ENCODE measurements at regions not wholly inside any gene's neighbourhood (a gene's known extent, or its start where the extent isn't known, plus 50 kb on each side); places are given as distances from the start of the nearest gene placed in this dataset.
"Not testable (repeated sequence)": the region's sequence is repeated elsewhere in the genome, so short reads cannot be mapped to it uniquely, and the experiment has no call there.

DNA sequence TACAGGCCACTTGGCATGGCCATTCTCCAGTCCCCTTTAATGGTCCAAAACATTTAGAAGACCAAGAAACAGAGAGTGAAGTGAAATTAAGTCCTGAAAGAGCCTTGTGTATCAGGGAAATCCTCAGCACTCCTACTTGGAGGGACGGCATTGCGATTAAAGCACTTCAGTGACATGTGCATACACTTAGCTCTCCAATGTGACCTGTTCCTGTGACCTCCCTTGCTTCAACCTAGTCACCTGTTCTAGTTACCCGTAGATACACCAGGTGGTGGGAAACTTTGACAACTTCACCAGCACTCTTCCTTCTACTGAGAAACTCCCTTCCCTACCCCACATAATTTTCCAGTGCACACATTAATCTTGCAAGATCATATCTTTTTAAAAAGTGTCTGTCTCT, 785.3 kb downstream of the TTLL7 start:
- H3K27me3 ChIP-seq; DNase-seq; intact Hi-C loops (cut with DNase I); H3K4me3 ChIP-seq; H3K4me1 ChIP-seq; H3K9me3 ChIP-seq; H3K27ac ChIP-seq; H3K36me3 ChIP-seq: not testable (repeated sequence)
- 81 to 85% methylated on average over 3 of the region's 3 CpGs for WGBS, 2 donors

DNA sequence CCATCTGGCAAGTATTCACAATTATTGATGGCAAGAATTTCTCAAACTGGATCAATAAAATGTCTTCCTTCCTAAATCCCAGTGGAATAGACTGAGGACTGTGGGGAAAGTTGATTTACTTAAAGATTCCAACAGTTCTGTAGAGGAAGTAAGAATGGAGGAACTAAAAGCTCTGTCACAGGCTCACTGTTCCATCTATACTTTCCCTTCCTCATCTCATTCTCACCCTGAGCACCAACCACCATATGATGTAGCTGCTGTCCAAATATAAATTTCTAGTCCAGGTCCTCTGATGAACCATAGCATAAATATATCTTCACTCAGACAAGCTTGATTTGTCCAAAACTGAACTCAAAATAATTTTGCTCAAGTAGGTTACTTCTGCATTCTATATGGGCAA, 786.9 kb downstream of the TTLL7 start:
- H3K27ac ChIP-seq; H3K4me3 ChIP-seq; H3K27me3 ChIP-seq; intact Hi-C loops (cut with DNase I); H3K36me3 ChIP-seq; DNase-seq; H3K9me3 ChIP-seq; H3K4me1 ChIP-seq: not testable (repeated sequence)

DNA sequence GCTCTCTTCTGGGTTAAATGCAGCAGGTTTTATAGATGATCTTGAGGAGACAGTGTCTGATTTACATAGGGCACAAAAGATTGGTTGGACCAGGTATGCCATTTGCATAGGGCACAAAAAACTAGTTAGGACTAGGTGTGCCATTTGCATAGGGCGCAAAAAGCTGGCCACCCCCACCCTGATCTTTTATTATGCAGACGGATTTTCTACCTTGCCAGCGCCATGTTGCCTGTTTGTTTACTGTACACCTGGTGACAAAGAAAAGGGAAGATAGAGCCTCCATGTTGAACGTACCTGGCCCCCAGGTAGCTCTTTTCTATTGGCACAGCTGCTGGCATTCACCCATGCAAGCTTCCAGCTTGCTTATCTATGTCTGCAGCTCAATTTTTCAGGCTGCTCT, 790.4 kb downstream of the TTLL7 start:
- H3K27me3 ChIP-seq; H3K9me3 ChIP-seq; intact Hi-C loops (cut with DNase I); DNase-seq; H3K27ac ChIP-seq; H3K36me3 ChIP-seq; H3K4me3 ChIP-seq; H3K4me1 ChIP-seq: not testable (repeated sequence)
- WGBS, 2 donors: 81 to 96% methylated on average over 4 of the region's 4 CpGs

DNA sequence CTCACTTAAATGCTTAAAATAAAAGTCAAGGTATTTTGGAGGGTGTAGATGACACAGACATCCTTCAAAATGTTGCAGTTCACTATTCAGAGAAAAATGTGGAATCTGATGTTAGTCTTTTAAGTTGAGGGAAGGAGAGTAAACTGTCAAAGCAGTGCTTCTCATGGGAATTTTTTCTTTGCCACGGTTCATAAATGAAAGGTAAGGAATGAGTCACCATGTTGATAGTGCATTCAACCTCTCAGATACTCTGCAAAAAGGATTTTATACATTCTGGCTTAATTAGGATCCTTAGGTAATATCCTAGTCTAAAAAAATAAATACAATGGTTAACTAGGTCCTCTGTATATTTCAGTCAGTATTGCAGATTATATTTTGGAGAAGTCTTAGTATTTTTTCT, 804.3 kb downstream of the TTLL7 start:
- 64 to 74% methylated on average over 1 of the region's 1 CpG for WGBS, 2 donors

DNA sequence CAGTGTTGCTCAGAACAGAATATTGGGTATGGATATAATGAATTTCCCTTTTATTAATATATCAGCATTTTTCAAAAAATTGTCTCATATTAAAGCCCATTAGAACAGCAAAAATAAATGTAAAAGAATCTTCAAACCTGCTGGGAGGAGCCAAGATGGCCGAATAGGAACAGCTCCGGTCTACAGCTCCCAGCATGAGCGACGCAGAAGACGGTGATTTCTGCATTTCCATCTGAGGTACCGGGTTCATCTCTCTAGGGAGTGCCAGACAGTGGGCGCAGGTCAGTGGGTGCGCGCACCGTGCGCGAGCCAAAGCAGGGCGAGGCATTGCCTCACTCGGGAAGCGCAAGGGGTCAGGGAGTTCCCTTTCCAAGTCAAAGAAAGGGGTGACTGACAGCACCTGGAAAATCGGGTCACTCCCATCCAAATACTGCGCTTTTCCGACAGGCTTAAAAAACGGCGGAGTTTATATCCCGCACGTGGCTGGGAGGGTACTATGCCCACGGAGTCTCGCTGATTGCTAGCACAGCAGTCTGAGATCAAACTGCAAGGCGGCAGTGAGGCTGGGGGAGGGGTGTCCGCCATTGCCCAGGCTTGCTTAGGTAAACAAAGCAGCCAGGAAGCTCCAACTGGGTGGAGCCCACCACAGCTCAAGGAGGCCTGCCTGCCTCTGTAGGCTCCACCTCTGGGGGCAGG, 816.8 kb downstream of the TTLL7 start:
- DNase-seq; H3K9me3 ChIP-seq; H3K27ac ChIP-seq; H3K27me3 ChIP-seq; H3K4me1 ChIP-seq; H3K4me3 ChIP-seq; intact Hi-C loops (cut with DNase I); H3K36me3 ChIP-seq: not testable (repeated sequence)
- WGBS, 2 donors: 42 to 80% methylated on average over 26 of the region's 26 CpGs

More for the DNA sequence above, 804.3 kb downstream of the TTLL7 start:
- H3K9me3 ChIP-seq; intact Hi-C loops (cut with DNase I); H3K27ac ChIP-seq; DNase-seq; H3K36me3 ChIP-seq; H3K4me1 ChIP-seq; H3K27me3 ChIP-seq; H3K4me3 ChIP-seq: not testable (repeated sequence)

DNA sequence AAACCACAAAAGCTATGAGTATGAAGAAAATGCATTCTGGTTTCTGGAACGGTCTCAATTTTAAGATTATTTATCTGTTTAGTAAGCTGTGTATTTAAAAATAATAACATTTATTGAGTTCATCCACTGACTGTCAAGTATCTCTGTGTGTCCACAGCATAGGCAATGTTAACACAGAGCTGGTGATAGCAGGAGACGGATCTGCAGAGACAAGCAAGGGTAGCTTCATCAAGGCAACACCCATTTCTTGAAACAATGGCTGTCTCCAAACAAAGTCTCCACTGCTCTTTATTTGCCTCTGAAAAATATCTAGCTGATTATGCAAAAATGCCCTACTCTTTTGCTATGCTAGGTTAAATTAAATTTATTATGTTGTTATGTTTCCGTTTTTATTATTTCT, 818.3 kb downstream of the TTLL7 start:
- H3K27me3 ChIP-seq; intact Hi-C loops (cut with DNase I); H3K4me1 ChIP-seq; H3K4me3 ChIP-seq; H3K9me3 ChIP-seq; H3K27ac ChIP-seq; H3K36me3 ChIP-seq; DNase-seq: not testable (repeated sequence)
- WGBS, 2 donors: 58 to 71% methylated on average over 3 of the region's 3 CpGs

DNA sequence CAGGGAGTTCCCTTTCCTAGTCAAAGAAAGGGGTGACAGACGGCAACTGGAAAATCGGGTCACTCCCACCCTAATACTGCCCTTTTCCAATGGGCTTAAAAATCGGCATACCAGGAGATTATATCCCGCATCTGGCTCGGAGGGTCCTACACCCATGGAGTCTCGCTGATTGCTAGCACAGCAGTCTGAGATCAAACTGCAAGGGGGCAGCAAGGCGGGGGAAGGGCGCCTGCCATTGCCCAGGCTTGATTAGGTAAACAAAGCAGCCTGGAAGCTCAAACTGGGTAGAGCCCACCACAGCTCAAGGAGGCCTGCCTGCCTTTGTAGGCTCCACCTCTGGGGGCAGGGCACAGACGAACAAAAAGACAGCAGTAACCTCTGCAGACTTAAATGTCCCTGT, 831.3 kb downstream of the TTLL7 start:
- 72 to 77% methylated on average over 8 to 9 of the region's 9 CpGs for WGBS, 2 donors

DNA sequence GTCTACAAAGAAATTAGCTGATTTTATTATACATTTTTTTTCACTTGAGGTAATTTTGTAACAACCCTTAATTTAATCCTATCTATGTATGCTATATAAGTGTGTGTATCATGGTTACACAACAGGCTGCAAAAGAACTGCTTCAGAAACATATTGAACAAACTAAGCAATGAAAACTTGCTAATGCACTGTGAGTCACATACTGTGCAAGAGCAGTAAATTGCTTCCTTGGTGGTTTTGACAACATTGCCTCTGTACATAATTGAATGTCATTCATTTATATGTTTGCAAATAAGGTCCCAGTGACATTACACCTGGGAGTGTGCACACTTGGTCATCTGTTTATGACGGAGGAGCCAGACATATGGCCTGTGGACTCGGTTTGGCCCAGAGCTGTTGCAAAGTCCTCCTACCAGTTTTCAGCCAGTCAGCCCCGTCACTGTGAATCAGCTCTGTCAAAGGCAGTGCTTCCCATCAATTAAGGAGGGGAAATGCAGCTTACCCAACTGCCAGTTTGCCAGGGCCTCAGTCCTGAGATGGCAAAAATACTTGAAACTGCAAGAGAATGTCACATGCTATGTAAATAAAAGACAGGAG, 835.0 kb downstream of the TTLL7 start:
- DNase-seq; H3K27ac ChIP-seq; H3K36me3 ChIP-seq; H3K9me3 ChIP-seq; H3K4me3 ChIP-seq; H3K4me1 ChIP-seq; intact Hi-C loops (cut with DNase I); H3K27me3 ChIP-seq: not testable (repeated sequence)
- WGBS, 2 donors: 34 to 73% methylated on average over 3 of the region's 3 CpGs

More for the DNA sequence above, 831.3 kb downstream of the TTLL7 start:
- H3K27ac ChIP-seq; H3K4me1 ChIP-seq; H3K4me3 ChIP-seq; intact Hi-C loops (cut with DNase I); H3K36me3 ChIP-seq; H3K27me3 ChIP-seq; H3K9me3 ChIP-seq; DNase-seq: not testable (repeated sequence)

DNA sequence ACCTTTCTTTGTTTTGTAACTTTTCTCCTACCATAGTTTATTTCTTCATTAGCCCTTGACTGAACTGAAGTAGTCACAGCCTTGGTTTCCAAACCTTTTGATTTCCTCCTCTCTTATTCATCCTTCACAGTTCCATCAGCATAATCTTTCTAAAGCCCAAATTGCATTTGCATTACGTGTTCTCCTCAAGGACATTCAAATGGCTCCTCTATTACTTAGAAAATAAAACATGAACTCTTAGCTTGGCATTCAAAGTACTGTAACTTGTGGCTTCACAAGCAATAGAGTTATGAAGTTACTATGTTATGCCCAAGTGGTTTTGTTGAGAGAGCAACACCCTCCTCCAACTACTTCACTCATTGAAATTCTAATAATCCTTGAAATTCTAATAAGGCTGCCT, 840.0 kb downstream of the TTLL7 start:
- DNase-seq; H3K9me3 ChIP-seq; H3K27ac ChIP-seq; intact Hi-C loops (cut with DNase I); H3K4me3 ChIP-seq; H3K27me3 ChIP-seq; H3K36me3 ChIP-seq; H3K4me1 ChIP-seq: not testable (repeated sequence)
- WGBS, 2 donors: no CpG with 5 or more reads among the region's 1 CpG

DNA sequence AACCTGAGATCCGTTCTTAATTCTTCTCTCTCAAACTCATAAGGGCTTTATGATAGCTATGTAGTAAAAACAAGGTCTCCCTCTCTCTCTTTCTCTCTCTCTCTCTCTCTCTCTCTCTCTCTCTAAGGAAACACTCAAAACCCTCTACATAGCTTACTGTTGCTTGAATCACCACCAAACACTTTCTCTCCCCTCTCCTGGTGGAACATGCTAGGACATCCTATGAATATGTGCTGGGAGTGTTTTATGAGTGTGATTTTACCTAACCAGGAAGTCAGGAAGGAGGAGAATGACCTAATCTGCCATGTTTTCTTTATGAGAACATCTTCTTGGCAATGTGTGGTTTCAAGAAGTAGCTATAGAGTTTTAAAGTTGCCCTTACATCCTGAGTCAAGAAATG, 844.6 kb downstream of the TTLL7 start:
- H3K36me3 ChIP-seq; H3K27ac ChIP-seq; H3K27me3 ChIP-seq; DNase-seq; H3K4me3 ChIP-seq; intact Hi-C loops (cut with DNase I); H3K9me3 ChIP-seq: not testable (repeated sequence)
- peaks cover 0 to 16% (median 8%) of the 10 kb centered on the region in 4 donors for H3K4me1 ChIP-seq
- 70 to 83% methylated on average over 1 of the region's 1 CpG for WGBS, 2 donors
